ENCODE measurements at regions not wholly inside any gene's neighbourhood (a gene's known extent, or its start where the extent isn't known, plus 50 kb on each side); places are given as distances from the start of the nearest gene placed in this dataset.

- no peak for DNase-seq (ENCODE audit: low read depth, low spot score)
- in situ Hi-C loops (cut with HindIII; ENCODE audit: low sequenced_read_pairs), result no loop called here
- H3K4me3 ChIP-seq (ENCODE audit: low read depth, low read length), result no peak overlapping the region
- TF ChIP-seq CTCF (IDR thresholded peaks at IDR 0.05; ENCODE audit: low read depth, low read length), result no peak
Measured at GRCh38 chr2:164439885-164440284, 181.4 kb downstream of the GRB14 start.

DNA sequence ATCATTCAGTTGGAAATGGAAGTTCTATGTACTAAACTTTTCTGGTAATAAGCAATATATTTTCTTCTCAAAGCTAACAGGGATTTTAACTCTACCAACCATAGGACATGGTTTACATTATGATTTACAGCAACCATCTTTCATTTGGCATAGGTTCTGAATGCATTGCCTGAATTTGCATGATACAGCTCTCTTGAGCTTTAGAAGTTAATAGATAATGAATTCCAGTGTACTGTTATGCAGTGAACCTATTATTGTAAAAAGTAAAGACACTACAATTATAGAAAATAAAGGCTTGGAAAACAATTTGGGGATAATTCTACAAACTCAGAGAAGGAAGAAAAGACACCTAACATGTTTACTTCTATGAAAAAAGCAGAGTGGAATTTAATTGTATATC, 182.0 kb downstream of the GRB14 start:
- no peak for DNase-seq (ENCODE audit: low read depth, low spot score)
- TF ChIP-seq CTCF (IDR thresholded peaks at IDR 0.05; ENCODE audit: low read depth, low read length), result no peak
- in situ Hi-C loops (cut with HindIII; ENCODE audit: low sequenced_read_pairs), result no loop called here

GRCh38 chr2:164438490-164439205, 182.6 kb downstream of the GRB14 start:
- no peak for DNase-seq (ENCODE audit: low read depth, low spot score)
- in situ Hi-C loops (cut with HindIII; ENCODE audit: low sequenced_read_pairs), result no loop called here
- no peak overlapping the region for H3K4me3 ChIP-seq (ENCODE audit: low read depth, low read length)
- TF ChIP-seq CTCF (IDR thresholded peaks at IDR 0.05; ENCODE audit: low read depth, low read length), result no peak

More for the DNA sequence above, 182.0 kb downstream of the GRB14 start:
- no peak overlapping the region for H3K4me3 ChIP-seq (ENCODE audit: low read depth, low read length)

DNA sequence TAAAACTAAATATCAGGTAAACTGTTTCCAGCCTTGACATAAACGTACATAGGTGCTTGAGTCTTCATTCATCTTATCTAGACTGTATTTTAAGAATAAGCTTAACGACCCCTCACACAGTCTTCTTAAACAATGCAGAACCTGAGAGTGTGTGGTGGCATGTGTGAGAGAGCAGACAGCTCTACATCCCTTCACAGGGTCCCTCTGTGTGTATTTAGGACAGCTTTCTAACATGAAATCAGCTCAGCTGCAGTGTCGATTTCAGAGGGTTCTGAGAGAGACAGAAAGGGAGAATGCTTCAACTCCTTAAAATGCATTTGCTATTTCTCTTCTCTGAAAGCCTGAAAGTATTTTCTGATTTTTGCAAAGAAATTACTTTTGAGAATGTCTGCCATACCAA, 185.2 kb downstream of the GRB14 start:
- no peak overlapping the region for H3K4me3 ChIP-seq (ENCODE audit: low read depth, low read length)
- DNase-seq (ENCODE audit: low read depth, low spot score), result no peak
- TF ChIP-seq CTCF (IDR thresholded peaks at IDR 0.05; ENCODE audit: low read depth, low read length), result no peak
- in situ Hi-C loops (cut with HindIII; ENCODE audit: low sequenced_read_pairs), result no loop called here

GRCh38 chr2:164430166-164430783, 191.0 kb downstream of the GRB14 start:
- peak; percentile 80 for TF ChIP-seq CTCF (IDR thresholded peaks at IDR 0.05; ENCODE audit: low read depth, low read length)
- DNase-seq (ENCODE audit: low read depth, low spot score), result peak; percentile 61
- H3K4me3 ChIP-seq (ENCODE audit: low read depth, low read length), result no peak overlapping the region
- in situ Hi-C loops (cut with HindIII; ENCODE audit: low sequenced_read_pairs), result no loop called here

DNA sequence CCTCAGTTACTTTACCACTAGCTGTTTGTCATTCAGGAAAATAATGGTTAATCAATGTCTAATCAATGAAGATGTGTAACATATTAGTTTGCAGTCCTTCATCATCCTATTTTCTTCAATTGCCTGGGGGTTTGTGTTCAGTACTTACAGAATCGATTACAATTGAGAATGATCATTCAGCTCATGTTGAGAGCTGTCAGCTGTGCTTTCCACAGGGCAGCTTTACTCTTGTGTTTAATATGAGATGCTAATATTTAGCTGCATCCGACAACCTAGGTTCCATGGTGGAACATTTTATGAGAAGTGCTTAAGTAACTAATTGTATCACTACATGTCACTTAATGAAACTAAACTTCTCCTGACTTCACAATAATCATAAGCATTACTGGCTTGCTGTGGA, 191.9 kb downstream of the GRB14 start:
- in situ Hi-C loops (cut with HindIII; ENCODE audit: low sequenced_read_pairs), result no loop called here
- TF ChIP-seq CTCF (IDR thresholded peaks at IDR 0.05; ENCODE audit: low read depth, low read length), result no peak
- no peak overlapping the region for H3K4me3 ChIP-seq (ENCODE audit: low read depth, low read length)
- no peak for DNase-seq (ENCODE audit: low read depth, low spot score)
